Loucy (cell line): ENCODE measurements at regions not wholly inside any gene's neighbourhood (a gene's known extent, or its start where the extent isn't known, plus 50 kb on each side); places are given as distances from the start of the nearest gene placed in this dataset.

ENCODE experiments used
- EZH2phosphoT487 ChIP-seq: fragments of 200-600 bp; IDR thresholded peaks from 2 replicates; pipeline ENCODE4 v1.6.1; 2018; ENCODE audit warnings: antibody characterized with exemption, mild to moderate bottlenecking, moderate library complexity, borderline replicate concordance
- TF ChIP-seq, protein P1 (sequence below): fragments of 200-600 bp; sonication (generic); conservative IDR thresholded peaks from 2 replicates; pipeline ENCODE4 v1.5.1; 2014; ENCODE audit warnings: mild to moderate bottlenecking, antibody characterized with exemption, low read length

DNA sequence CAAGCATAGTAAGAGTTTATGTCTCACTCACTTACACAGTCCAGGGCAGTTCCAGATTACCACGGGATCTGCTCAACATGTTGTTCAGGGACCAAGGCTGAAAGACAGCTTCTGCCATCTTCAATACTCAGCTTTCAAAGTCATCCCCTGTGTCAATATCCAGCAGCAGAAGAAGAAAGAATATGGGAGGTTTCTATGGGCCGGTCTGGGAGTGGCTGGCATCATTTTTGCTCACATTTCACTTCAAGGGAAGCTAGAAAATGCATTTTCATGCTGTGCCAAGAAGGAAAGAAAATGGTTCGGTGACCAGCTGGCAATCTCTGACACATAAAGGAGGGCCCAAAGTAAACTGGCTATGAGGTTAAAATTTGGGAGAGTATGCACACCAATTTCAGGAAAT is 211.5 kb upstream of the KLF3 start:
- TF ChIP-seq, protein P1, sequence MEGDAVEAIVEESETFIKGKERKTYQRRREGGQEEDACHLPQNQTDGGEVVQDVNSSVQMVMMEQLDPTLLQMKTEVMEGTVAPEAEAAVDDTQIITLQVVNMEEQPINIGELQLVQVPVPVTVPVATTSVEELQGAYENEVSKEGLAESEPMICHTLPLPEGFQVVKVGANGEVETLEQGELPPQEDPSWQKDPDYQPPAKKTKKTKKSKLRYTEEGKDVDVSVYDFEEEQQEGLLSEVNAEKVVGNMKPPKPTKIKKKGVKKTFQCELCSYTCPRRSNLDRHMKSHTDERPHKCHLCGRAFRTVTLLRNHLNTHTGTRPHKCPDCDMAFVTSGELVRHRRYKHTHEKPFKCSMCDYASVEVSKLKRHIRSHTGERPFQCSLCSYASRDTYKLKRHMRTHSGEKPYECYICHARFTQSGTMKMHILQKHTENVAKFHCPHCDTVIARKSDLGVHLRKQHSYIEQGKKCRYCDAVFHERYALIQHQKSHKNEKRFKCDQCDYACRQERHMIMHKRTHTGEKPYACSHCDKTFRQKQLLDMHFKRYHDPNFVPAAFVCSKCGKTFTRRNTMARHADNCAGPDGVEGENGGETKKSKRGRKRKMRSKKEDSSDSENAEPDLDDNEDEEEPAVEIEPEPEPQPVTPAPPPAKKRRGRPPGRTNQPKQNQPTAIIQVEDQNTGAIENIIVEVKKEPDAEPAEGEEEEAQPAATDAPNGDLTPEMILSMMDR: no peak
- no peak for TF ChIP-seq EZH2phosphoT487
